H9 (cell line): ENCODE measurements at regions not wholly inside any gene's neighbourhood (a gene's known extent, or its start where the extent isn't known, plus 50 kb on each side); places are given as distances from the start of the nearest gene placed in this dataset.

Experiments used
- DNase-seq: peaks from one replicate; pipeline ENCODE4 v3.0.0-alpha.2; 2017
- H2AFZ ChIP-seq: one replicate; pipeline ENCODE4 v1.6.1; 2013; ENCODE audit warnings: mild to moderate bottlenecking, low read length, control low read depth, moderate library complexity
- H2AK5ac ChIP-seq: 2 replicates; pipeline ENCODE4 v1.6.1; 2013; ENCODE audit warnings: low read length, control low read depth, mixed read lengths; ENCODE audit not compliant: insufficient read length
- H2BK120ac ChIP-seq: one replicate; pipeline ENCODE4 v1.6.1; 2013; ENCODE audit warnings: low read depth, mild to moderate bottlenecking, low read length, control low read depth, inconsistent platforms; ENCODE audit not compliant: poor library complexity, severe bottlenecking
- H2BK12ac ChIP-seq: 2 replicates; pipeline ENCODE4 v1.6.1; 2013; ENCODE audit warnings: low read length, control low read depth, mixed read lengths, low read depth; ENCODE audit not compliant: insufficient read length
- H2BK15ac ChIP-seq: 2 replicates; pipeline ENCODE4 v1.6.1; 2013; ENCODE audit warnings: low read depth, low read length, control low read depth
- H2BK20ac ChIP-seq: one replicate; pipeline ENCODE4 v1.6.1; 2013; ENCODE audit warnings: low read depth, mild to moderate bottlenecking, low read length, control low read depth, inconsistent platforms; ENCODE audit not compliant: poor library complexity, severe bottlenecking
- H2BK5ac ChIP-seq: 2 replicates; pipeline ENCODE4 v1.6.1; 2013; ENCODE audit warnings: low read length, control low read depth, mixed read lengths; ENCODE audit not compliant: insufficient read length
- H3K14ac ChIP-seq: 2 replicates; pipeline ENCODE4 v1.6.1; 2013; ENCODE audit warnings: low read length, control low read depth; ENCODE audit not compliant: insufficient read depth
- H3K18ac ChIP-seq: 2 replicates; pipeline ENCODE4 v1.6.1; 2013; ENCODE audit warnings: low read depth, mild to moderate bottlenecking, mixed read lengths, low read length, control low read depth; ENCODE audit not compliant: insufficient read length
- H3K23ac ChIP-seq: 2 replicates; pipeline ENCODE4 v1.6.1; 2013; ENCODE audit warnings: low read length, control low read depth, mixed read lengths, low read depth; ENCODE audit not compliant: insufficient read length
- H3K23me2 ChIP-seq: 2 replicates; pipeline ENCODE4 v1.6.1; 2013; ENCODE audit warnings: low read depth, mild to moderate bottlenecking, mixed read lengths, low read length, control low read depth; ENCODE audit not compliant: insufficient read length, poor library complexity, severe bottlenecking
- H3K27ac ChIP-seq: 2 replicates; pipeline ENCODE4 v1.5.1; 2013; ENCODE audit warnings: low read length, control low read depth, mixed read lengths, low read depth; ENCODE audit not compliant: insufficient read length
- H3K27me3 ChIP-seq: 2 replicates; pipeline ENCODE4 v1.6.1; 2013; ENCODE audit warnings: low read length, control low read depth, inconsistent platforms; ENCODE audit not compliant: insufficient read depth
- H3K4ac ChIP-seq: 2 replicates; pipeline ENCODE4 v1.6.1; 2013; ENCODE audit warnings: low read depth, mild to moderate bottlenecking, control low read depth, inconsistent platforms, low read length, moderate library complexity
- H3K4me1 ChIP-seq: 2 replicates; pipeline ENCODE4 v1.6.1; 2013; ENCODE audit warnings: low read length, control low read depth, inconsistent platforms; ENCODE audit not compliant: insufficient read depth
- H3K4me2 ChIP-seq: 2 replicates; pipeline ENCODE4 v1.6.1; 2013; ENCODE audit warnings: low read length, control low read depth, mixed read lengths; ENCODE audit not compliant: insufficient read length, insufficient read depth
- H3K56ac ChIP-seq: 2 replicates; pipeline ENCODE4 v1.6.1; 2013; ENCODE audit warnings: low read depth, mild to moderate bottlenecking, mixed read lengths, low read length, control low read depth; ENCODE audit not compliant: insufficient read length
- H3K79me1 ChIP-seq: 2 replicates; pipeline ENCODE4 v1.6.1; 2013; ENCODE audit warnings: low read depth, mild to moderate bottlenecking, moderate library complexity, low read length, control low read depth, inconsistent platforms; ENCODE audit not compliant: insufficient read depth, poor library complexity, severe bottlenecking
- H3K79me2 ChIP-seq: 2 replicates; pipeline ENCODE4 v1.6.1; 2013; ENCODE audit warnings: low read length, control low read depth, inconsistent platforms; ENCODE audit not compliant: insufficient read depth
- H3K9ac ChIP-seq: 2 replicates; pipeline ENCODE4 v1.6.1; 2013; ENCODE audit warnings: low read length, control low read depth, mixed read lengths; ENCODE audit not compliant: insufficient read length; ENCODE audit errors: extremely low read depth
- H3K9me3 ChIP-seq: one replicate; pipeline ENCODE4 v1.6.1; 2013; ENCODE audit warnings: low read depth, low read length, inconsistent platforms; ENCODE audit not compliant: control insufficient read depth
- H3T11ph ChIP-seq: one replicate; pipeline ENCODE4 v1.6.1; 2013; ENCODE audit warnings: mild to moderate bottlenecking, low read length, control low read depth, inconsistent platforms
- H4K20me1 ChIP-seq: one replicate; pipeline ENCODE4 v1.6.1; 2013; ENCODE audit not compliant: control insufficient read depth, insufficient read length, insufficient read depth
- H4K5ac ChIP-seq: 2 replicates; pipeline ENCODE4 v1.6.1; 2013; ENCODE audit warnings: low read depth, mild to moderate bottlenecking, mixed read lengths, low read length, control low read depth; ENCODE audit not compliant: insufficient read length
- H4K8ac ChIP-seq: replicated peaks from 2 replicates; pipeline ENCODE4 v1.6.1; 2013; ENCODE audit warnings: low read length, control low read depth, mixed read lengths, low read depth; ENCODE audit not compliant: insufficient read length
- H4K91ac ChIP-seq: 2 replicates; pipeline ENCODE4 v1.6.1; 2013; ENCODE audit warnings: low read depth, mild to moderate bottlenecking, moderate library complexity, mixed read lengths, low read length, control low read depth; ENCODE audit not compliant: insufficient read length
- H3K27ac Mint-ChIP-seq, 3 experiments: 2 replicates in 2 of 3; 3 replicates in 1 of 3; pipeline ENCODE4 v1.8.0; 2020 to 2021; ENCODE audit warnings: mixed read lengths in 3 of 3, mild to moderate bottlenecking in 1 of 3, moderate library complexity in 1 of 3
- H3K27me3 Mint-ChIP-seq: 2 replicates; pipeline ENCODE4 v1.8.0; 2021; ENCODE audit warnings: low read depth, mild to moderate bottlenecking, moderate library complexity, mixed read lengths
- H3K36me3 Mint-ChIP-seq, 3 experiments: 2 replicates in 2 of 3; 3 replicates in 1 of 3; pipeline ENCODE4 v1.8.0; 2020 to 2021; ENCODE audit warnings: low read depth in 3 of 3, mixed read lengths in 3 of 3; ENCODE audit not compliant: insufficient read depth in 1 of 3
- H3K4me1 Mint-ChIP-seq, 2 experiments: 2 replicates each; pipeline ENCODE4 v1.8.0; 2020; ENCODE audit warnings: mixed read lengths in 2 of 2
- H3K4me3 Mint-ChIP-seq, 2 experiments: 2 replicates in 1 of 2; 3 replicates in 1 of 2; pipeline ENCODE4 v1.8.0; 2020 to 2021; ENCODE audit warnings: mild to moderate bottlenecking in 2 of 2, mixed read lengths in 2 of 2, moderate library complexity in 1 of 2
- H3K9me3 Mint-ChIP-seq, 2 experiments: 2 replicates in 1 of 2; 3 replicates in 1 of 2; pipeline ENCODE4 v1.8.0; 2020; ENCODE audit warnings: mild to moderate bottlenecking in 2 of 2, mixed read lengths in 2 of 2, moderate library complexity in 1 of 2
- WGBS: extraction: QIAGEN DNeasy Blood & Tissue Kit; methylation state at CpG from one replicate; pipeline ENCODE4 v1.1.7; 2013; ENCODE audit warnings: missing lambda C conversion rate, low lambda C conversion rate, mixed read lengths; ENCODE audit not compliant: insufficient read length; ENCODE audit errors: extremely low coverage; 5-methylcytosine and 5-hydroxymethylcytosine counted together
- TF ChIP-seq, protein P1 (sequence below): fragments of 200-600 bp; sonication (generic); conservative IDR thresholded peaks from 3 replicates; pipeline ENCODE4 v1.8.0; 2021; ENCODE audit warnings: antibody characterized with exemption, mild to moderate bottlenecking

- no peak overlapping the region for H2BK20ac ChIP-seq
- H3K9me3 ChIP-seq, result no peaks in the 10 kb centered on the region
- no peak overlapping the region for H2BK12ac ChIP-seq
- no peak overlapping the region for H3K4me2 ChIP-seq
- H3K9ac ChIP-seq, result no peak overlapping the region
- H3K4me1 ChIP-seq, result peaks cover 7% of the 10 kb centered on the region; the same call in 1 of the 2 replicates
- peaks cover 0 to 3% of the 10 kb centered on the region in 2 experiments; a peak in 2 of 5 replicates for H3K9me3 Mint-ChIP-seq
- H2AK5ac ChIP-seq, result no peak overlapping the region
- H3K36me3 Mint-ChIP-seq, result peaks cover 0 to 4% (median 0%) of the 10 kb centered on the region in 3 experiments; a peak in 1 of 7 replicates
- no CpG with 5 or more reads among the region's 4 CpGs for WGBS
- H4K5ac ChIP-seq, result no peak overlapping the region
- no peak overlapping the region for H3K4me3 Mint-ChIP-seq
- H3K14ac ChIP-seq, result no peak overlapping the region
- H4K91ac ChIP-seq, result no peak overlapping the region
- H4K20me1 ChIP-seq, result no peaks in the 10 kb centered on the region
- H3K4ac ChIP-seq, result no peak overlapping the region
- H3K18ac ChIP-seq, result no peak overlapping the region
- no peak overlapping the region for H3K27ac Mint-ChIP-seq
- TF ChIP-seq, protein P1, sequence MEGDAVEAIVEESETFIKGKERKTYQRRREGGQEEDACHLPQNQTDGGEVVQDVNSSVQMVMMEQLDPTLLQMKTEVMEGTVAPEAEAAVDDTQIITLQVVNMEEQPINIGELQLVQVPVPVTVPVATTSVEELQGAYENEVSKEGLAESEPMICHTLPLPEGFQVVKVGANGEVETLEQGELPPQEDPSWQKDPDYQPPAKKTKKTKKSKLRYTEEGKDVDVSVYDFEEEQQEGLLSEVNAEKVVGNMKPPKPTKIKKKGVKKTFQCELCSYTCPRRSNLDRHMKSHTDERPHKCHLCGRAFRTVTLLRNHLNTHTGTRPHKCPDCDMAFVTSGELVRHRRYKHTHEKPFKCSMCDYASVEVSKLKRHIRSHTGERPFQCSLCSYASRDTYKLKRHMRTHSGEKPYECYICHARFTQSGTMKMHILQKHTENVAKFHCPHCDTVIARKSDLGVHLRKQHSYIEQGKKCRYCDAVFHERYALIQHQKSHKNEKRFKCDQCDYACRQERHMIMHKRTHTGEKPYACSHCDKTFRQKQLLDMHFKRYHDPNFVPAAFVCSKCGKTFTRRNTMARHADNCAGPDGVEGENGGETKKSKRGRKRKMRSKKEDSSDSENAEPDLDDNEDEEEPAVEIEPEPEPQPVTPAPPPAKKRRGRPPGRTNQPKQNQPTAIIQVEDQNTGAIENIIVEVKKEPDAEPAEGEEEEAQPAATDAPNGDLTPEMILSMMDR, result no peak
- H2BK5ac ChIP-seq, result no peak overlapping the region
- no peaks in the 10 kb centered on the region for H3K23me2 ChIP-seq
- H3K27me3 Mint-ChIP-seq, result no peaks in the 10 kb centered on the region; the same call in 1 of the 2 replicates
- no peak overlapping the region for H4K8ac ChIP-seq
- no peaks in the 10 kb centered on the region for H3K79me1 ChIP-seq
- no peak for DNase-seq
- peaks cover 34 to 35% of the 10 kb centered on the region in 2 experiments for H3K4me1 Mint-ChIP-seq
- no peak overlapping the region for H2AFZ ChIP-seq
- no peak overlapping the region for H3K56ac ChIP-seq
- H2BK15ac ChIP-seq, result no peak overlapping the region
- no peak overlapping the region for H2BK120ac ChIP-seq
- H3K23ac ChIP-seq, result no peak overlapping the region
- H3K27me3 ChIP-seq, result no peaks in the 10 kb centered on the region
- no peak overlapping the region for H3K27ac ChIP-seq
- H3K79me2 ChIP-seq, result no peaks in the 10 kb centered on the region
- no peak overlapping the region for H3T11ph ChIP-seq
Observed at GRCh38 chr5:34606101-34606500, 50.0 kb upstream of the RAI14 start.
